Esophagus muscularis mucosa (tissue), 4 donors: ENCODE measurements at regions not wholly inside any gene's neighbourhood (a gene's known extent, or its start where the extent isn't known, plus 50 kb on each side); places are given as distances from the start of the nearest gene placed in this dataset.

ENCODE experiments used
- DNase-seq: peaks from one replicate; pipeline ENCODE4 v3.0.0-alpha.2; 2017; ENCODE audit errors: extremely low spot score
- H3K27ac ChIP-seq, 4 donors: fragments of 200-600 bp; sonication (generic); replicated peaks in 1 of 4; 1 replicate in 3 of 4; 2 replicates in 1 of 4; pipeline ENCODE4 v1.5.1; 2016 to 2019; ENCODE audit warnings: mild to moderate bottlenecking in 1 of 4
- H3K27me3 ChIP-seq, 4 donors: fragments of 200-600 bp; sonication (generic); one replicate each; pipeline versions ENCODE4 v1.5.1 to v1.6.0; 2016 to 2019
- H3K36me3 ChIP-seq, 4 donors: fragments of 200-600 bp; sonication (generic); one replicate each; pipeline ENCODE4 v1.5.1; 2016 to 2019
- H3K4me1 ChIP-seq, 4 donors: fragments of 200-600 bp; sonication (generic); one replicate each; pipeline ENCODE4 v1.5.1; 2016 to 2019
- H3K4me3 ChIP-seq, 4 donors: fragments of 200-600 bp; sonication (generic); 1 replicate in 2 of 4; 2 replicates in 2 of 4; pipeline ENCODE4 v1.5.1; 2016 to 2019; ENCODE audit warnings: mild to moderate bottlenecking in 4 of 4, moderate library complexity in 1 of 4
- H3K9me3 ChIP-seq, 4 donors: fragments of 200-600 bp; sonication (generic); 1 replicate in 3 of 4; 2 replicates in 1 of 4; pipeline ENCODE4 v1.5.1; 2016 to 2019
- EP300 ChIP-seq: sonication (generic); formaldehyde crosslinking; IDR thresholded peaks from one replicate; pipeline ENCODE4 v1.6.1; 2017; ENCODE audit warnings: antibody characterized with exemption
- POLR2A ChIP-seq: fragments of 450-650 bp; IDR thresholded peaks from one replicate; pipeline ENCODE4 v1.6.1; 2017; ENCODE audit warnings: antibody characterized with exemption, moderate library complexity, mild to moderate bottlenecking, low read depth
- POLR2AphosphoS5 ChIP-seq, 2 donors: sonication (generic); formaldehyde crosslinking; IDR thresholded peaks; one replicate each; pipeline ENCODE4 v1.6.1; 2017; ENCODE audit warnings: antibody characterized with exemption in 2 of 2
- WGBS: methylation state at CpG from one replicate; pipeline ENCODE4 v1.1.5; 2018; 5-methylcytosine and 5-hydroxymethylcytosine counted together
- intact Hi-C: fragments of 100-400 bp; cut with DNase I; formaldehyde crosslinking; loops from one replicate; pipeline ENCODE4 v1.15.1; 2023
- TF ChIP-seq, protein P1 (sequence below), 3 experiments: fragments of 200-600 bp in 2 of 3; fragments of 450-650 bp in 1 of 3; sonication (generic) in 2 of 3; IDR thresholded peaks; one replicate each; pipeline ENCODE4 v1.5.1; 2017 to 2019; ENCODE audit warnings: antibody characterized with exemption in 3 of 3, mild to moderate bottlenecking in 2 of 3, moderate library complexity in 1 of 3

DNA sequence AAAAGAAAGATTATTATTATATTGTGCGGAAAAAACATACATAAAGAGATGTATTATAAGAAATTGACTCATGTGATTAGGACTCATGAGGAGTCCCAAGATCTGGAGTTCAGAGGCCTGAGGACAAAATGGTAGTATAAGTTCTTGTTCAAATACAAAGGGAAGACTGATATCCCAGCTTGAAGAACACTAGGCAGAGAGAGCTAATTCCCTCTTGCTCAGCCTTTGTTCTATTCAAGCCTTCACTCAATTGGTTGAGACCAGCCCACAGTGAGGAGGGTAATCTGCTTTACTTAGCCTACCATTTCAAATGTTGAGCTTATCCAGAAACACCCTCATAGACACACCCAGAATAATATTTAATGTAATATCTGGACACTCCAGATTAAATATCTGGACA lies 1683.8 kb downstream of the REEP3 start:
- WGBS: 95% methylated on average over 1 of the region's 1 CpG
- H3K27ac ChIP-seq: no peak overlapping the region
- no peak for DNase-seq
- H3K36me3 ChIP-seq: no peaks in the 10 kb centered on the region
- no peaks in the 10 kb centered on the region for H3K27me3 ChIP-seq
- intact Hi-C loops: no loop called here
- H3K4me1 ChIP-seq: no peaks in the 10 kb centered on the region
- TF ChIP-seq EP300: no peak
- TF ChIP-seq POLR2AphosphoS5 (IDR thresholded peaks at IDR 0.05): no peak
- no peak for TF ChIP-seq POLR2A
- TF ChIP-seq, protein P1, sequence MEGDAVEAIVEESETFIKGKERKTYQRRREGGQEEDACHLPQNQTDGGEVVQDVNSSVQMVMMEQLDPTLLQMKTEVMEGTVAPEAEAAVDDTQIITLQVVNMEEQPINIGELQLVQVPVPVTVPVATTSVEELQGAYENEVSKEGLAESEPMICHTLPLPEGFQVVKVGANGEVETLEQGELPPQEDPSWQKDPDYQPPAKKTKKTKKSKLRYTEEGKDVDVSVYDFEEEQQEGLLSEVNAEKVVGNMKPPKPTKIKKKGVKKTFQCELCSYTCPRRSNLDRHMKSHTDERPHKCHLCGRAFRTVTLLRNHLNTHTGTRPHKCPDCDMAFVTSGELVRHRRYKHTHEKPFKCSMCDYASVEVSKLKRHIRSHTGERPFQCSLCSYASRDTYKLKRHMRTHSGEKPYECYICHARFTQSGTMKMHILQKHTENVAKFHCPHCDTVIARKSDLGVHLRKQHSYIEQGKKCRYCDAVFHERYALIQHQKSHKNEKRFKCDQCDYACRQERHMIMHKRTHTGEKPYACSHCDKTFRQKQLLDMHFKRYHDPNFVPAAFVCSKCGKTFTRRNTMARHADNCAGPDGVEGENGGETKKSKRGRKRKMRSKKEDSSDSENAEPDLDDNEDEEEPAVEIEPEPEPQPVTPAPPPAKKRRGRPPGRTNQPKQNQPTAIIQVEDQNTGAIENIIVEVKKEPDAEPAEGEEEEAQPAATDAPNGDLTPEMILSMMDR (IDR thresholded peaks at IDR 0.05): no peak
- H3K9me3 ChIP-seq: no peaks in the 10 kb centered on the region
- H3K4me3 ChIP-seq: no peak overlapping the region

DNA sequence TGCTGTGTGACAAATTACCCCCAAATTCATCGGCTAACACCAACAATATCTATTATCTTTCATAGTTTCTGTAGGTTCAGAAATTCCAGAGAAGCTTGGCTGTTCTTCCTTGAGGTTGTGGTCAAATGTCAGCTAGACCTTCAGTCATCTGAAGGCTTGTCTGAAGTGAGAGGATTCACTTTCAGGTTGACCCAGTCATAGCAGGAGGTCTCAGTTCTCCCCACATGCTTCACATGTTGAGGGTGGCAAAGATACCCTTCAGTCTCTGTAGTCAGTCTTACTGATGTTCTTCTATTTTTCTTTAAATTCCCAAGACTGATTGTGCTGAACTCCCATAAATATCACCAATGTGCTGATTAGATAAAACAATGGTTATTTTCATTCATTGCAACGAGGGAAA lies 1692.0 kb downstream of the REEP3 start:
- Histone ChIP-seq H3K27me3 (no peaks in the 10 kb centered on the region), H3K36me3 (no peaks in the 10 kb centered on the region), H3K4me3 (no peak overlapping the region), H3K4me1 (no peaks in the 10 kb centered on the region), H3K27ac (no peak overlapping the region), H3K9me3 (no peaks in the 10 kb centered on the region)
- TF ChIP-seq EP300: no peak
- TF ChIP-seq POLR2A: no peak
- TF ChIP-seq, protein P1 (IDR thresholded peaks at IDR 0.05): no peak
- no peak for TF ChIP-seq POLR2AphosphoS5 (IDR thresholded peaks at IDR 0.05)
- intact Hi-C loops: no loop called here
- no peak for DNase-seq
- WGBS: 83% methylated on average over 2 of the region's 2 CpGs

DNA sequence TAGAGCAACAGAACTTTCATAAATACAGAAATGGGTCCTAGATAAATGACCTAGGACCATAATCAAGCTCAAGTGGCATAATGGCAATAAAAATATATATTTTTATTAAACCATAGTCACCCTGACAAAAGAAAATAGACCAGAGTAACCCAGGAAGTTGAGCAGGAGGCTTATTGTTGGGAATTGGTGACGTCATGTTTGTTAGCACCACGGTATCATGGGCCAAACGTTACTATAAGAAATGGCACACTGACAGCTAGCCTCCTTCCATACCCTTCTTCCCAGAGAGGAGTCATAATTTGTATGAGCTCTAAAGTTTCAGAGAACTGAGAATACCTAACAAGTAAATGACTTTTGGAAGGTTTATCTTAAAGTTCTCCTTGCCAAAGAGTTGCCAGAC lies 1698.2 kb downstream of the REEP3 start:
- DNase-seq: no peak

DNA sequence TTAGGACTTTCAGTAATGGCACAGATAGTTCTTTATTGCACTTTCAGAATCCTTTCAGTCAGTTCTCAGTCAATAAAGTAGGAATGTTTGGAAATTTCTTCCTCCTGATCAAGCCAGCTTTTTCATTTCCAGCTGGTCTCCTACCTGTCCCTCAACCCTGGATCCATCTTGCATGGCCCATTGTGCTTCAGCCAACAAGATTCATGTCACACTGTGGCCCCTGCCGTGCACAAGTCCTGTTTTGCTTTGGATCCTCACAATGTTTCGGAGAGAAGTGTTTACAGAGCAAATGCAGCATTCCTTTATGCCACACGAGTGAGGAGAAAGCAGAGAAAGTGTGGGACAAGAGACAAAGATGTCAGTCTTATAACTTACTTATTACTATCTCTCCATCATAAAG lies 1694.7 kb upstream of the LRRTM3 start:
- Histone ChIP-seq H3K9me3 (no peaks in the 10 kb centered on the region), H3K27me3 (no peaks in the 10 kb centered on the region), H3K36me3 (no peaks in the 10 kb centered on the region), H3K4me3 (no peak overlapping the region), H3K27ac (no peak overlapping the region), H3K4me1 (no peaks in the 10 kb centered on the region)
- WGBS: 40% methylated on average over 3 of the region's 3 CpGs
- intact Hi-C loops: no loop called here
- TF ChIP-seq POLR2A: no peak
- TF ChIP-seq, protein P1 (IDR thresholded peaks at IDR 0.05): no peak
- no peak for TF ChIP-seq EP300
- no peak for TF ChIP-seq POLR2AphosphoS5 (IDR thresholded peaks at IDR 0.05)
- no peak for DNase-seq

More for the DNA sequence above, 1698.2 kb downstream of the REEP3 start:
- no peaks in the 10 kb centered on the region for H3K27me3 ChIP-seq
- TF ChIP-seq, protein P1 (IDR thresholded peaks at IDR 0.05): no peak
- TF ChIP-seq EP300 (no peak), POLR2AphosphoS5 (IDR thresholded peaks at IDR 0.05) (no peak), POLR2A (no peak)
- H3K36me3 ChIP-seq: no peaks in the 10 kb centered on the region
- intact Hi-C loops: no loop called here
- H3K4me3 ChIP-seq: no peak overlapping the region
- WGBS: 68% methylated on average over 3 of the region's 3 CpGs
- no peaks in the 10 kb centered on the region for H3K9me3 ChIP-seq
- H3K4me1 ChIP-seq: no peaks in the 10 kb centered on the region
- H3K27ac ChIP-seq: no peak overlapping the region

DNA sequence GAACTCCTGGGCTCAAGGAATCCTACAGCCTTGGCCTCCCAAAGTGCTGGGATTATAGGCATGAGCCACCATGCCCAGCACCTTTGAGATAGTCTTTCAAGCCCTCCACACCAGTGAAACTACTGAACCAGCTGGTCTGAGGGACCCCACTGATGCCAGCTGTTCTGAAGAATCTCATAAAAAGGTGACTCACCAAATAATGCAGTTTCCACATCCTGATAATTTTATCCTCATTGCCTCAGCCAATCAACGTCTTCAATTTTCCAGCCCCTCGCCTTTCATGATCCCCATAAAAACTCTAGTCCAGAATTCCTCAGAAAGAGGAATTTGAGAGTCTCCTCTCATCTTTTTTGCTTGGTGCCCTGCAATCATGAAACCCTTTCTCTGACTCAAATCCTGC lies 1691.6 kb upstream of the LRRTM3 start:
- Histone ChIP-seq H3K4me3 (no peak overlapping the region), H3K36me3 (no peaks in the 10 kb centered on the region), H3K9me3 (no peaks in the 10 kb centered on the region), H3K4me1 (no peaks in the 10 kb centered on the region), H3K27ac (no peak overlapping the region), H3K27me3 (no peaks in the 10 kb centered on the region)
- no peak for DNase-seq
- TF ChIP-seq EP300: no peak
- intact Hi-C loops: no loop called here
- WGBS: 87% methylated on average over 2 of the region's 2 CpGs
